Sigmoid colon (tissue), 3 donors: ENCODE measurements at regions not wholly inside any gene's neighbourhood (a gene's known extent, or its start where the extent isn't known, plus 50 kb on each side); places are given as distances from the start of the nearest gene placed in this dataset.

Experiments
- CTCF ChIP-seq, 4 experiments: fragments of 450-650 bp in 3 of 4; fragments of 200-600 bp in 1 of 4; IDR thresholded peaks; one replicate each; pipeline ENCODE4 v1.5.1; 2016 to 2019; ENCODE audit warnings: antibody characterized with exemption in 4 of 4, mild to moderate bottlenecking in 3 of 4, moderate library complexity in 2 of 4
- POLR2A ChIP-seq, 2 donors: fragments of 450-650 bp; IDR thresholded peaks; one replicate each; pipeline ENCODE4 v1.6.1; 2016; ENCODE audit warnings: antibody characterized with exemption in 2 of 2, mild to moderate bottlenecking in 2 of 2, moderate library complexity in 2 of 2

GRCh38 chr3:65288776-65289175, 601.0 kb upstream of the ADAMTS9 start:
- TF ChIP-seq CTCF (IDR thresholded peaks at IDR 0.05) = no peak
- TF ChIP-seq POLR2A (IDR thresholded peaks at IDR 0.05) = no peak
